GM19035 (cell line): ENCODE measurements at regions not wholly inside any gene's neighbourhood (a gene's known extent, or its start where the extent isn't known, plus 50 kb on each side); places are given as distances from the start of the nearest gene placed in this dataset.

Source experiments
- ATAC-seq: cut with Tn5 transposase; IDR thresholded peaks from one replicate; pipeline ENCODE4 v1.9.1; 2021; ENCODE audit not compliant: unreplicated experiment

GRCh38 chr18:45260125-45260524 is 355.2 kb upstream of the SLC14A2 start:
- ATAC-seq, result no peak

GRCh38 chr18:45266023-45266422 is 349.3 kb upstream of the SLC14A2 start:
- ATAC-seq, result no peak

GRCh38 chr18:45267622-45268021 is 347.7 kb upstream of the SLC14A2 start:
- no peak for ATAC-seq

- no peak for ATAC-seq
Observed at GRCh38 chr18:45268583-45268982, 346.7 kb upstream of the SLC14A2 start.

- no peak for ATAC-seq
Observed at GRCh38 chr18:45270289-45270771, 344.9 kb upstream of the SLC14A2 start.

GRCh38 chr18:45274026-45274425 is 341.2 kb upstream of the SLC14A2 start:
- ATAC-seq, result no peak

- no peak for ATAC-seq
Observed at GRCh38 chr18:45275367-45276113, 339.7 kb upstream of the SLC14A2 start.

- no peak for ATAC-seq
Observed at GRCh38 chr18:45276878-45277277, 338.4 kb upstream of the SLC14A2 start.

- no peak for ATAC-seq
Observed at GRCh38 chr18:45277908-45278307, 337.4 kb upstream of the SLC14A2 start.

GRCh38 chr18:45280481-45281276 is 334.6 kb upstream of the SLC14A2 start:
- no peak for ATAC-seq

- ATAC-seq, result no peak
Observed at GRCh38 chr18:45282101-45282812, 333.0 kb upstream of the SLC14A2 start.

- ATAC-seq, result no peak
Observed at GRCh38 chr18:45284174-45284573, 331.1 kb upstream of the SLC14A2 start.

GRCh38 chr18:45284851-45285250 is 330.4 kb upstream of the SLC14A2 start:
- ATAC-seq, result no peak

- ATAC-seq, result no peak
Observed at GRCh38 chr18:45285251-45285650, 330.0 kb upstream of the SLC14A2 start.

- no peak for ATAC-seq
Observed at GRCh38 chr18:45286431-45286830, 328.8 kb upstream of the SLC14A2 start.

GRCh38 chr18:45287531-45287930 is 327.7 kb upstream of the SLC14A2 start:
- ATAC-seq, result no peak

GRCh38 chr18:45290364-45290763 is 324.9 kb upstream of the SLC14A2 start:
- no peak for ATAC-seq

- ATAC-seq, result no peak
Observed at GRCh38 chr18:45291621-45292615, 323.4 kb upstream of the SLC14A2 start.

- ATAC-seq, result no peak
Observed at GRCh38 chr18:45295388-45295787, 319.9 kb upstream of the SLC14A2 start.

GRCh38 chr18:45298986-45299385 is 316.3 kb upstream of the SLC14A2 start:
- ATAC-seq, result no peak
